IMR-90 (cell line): ENCODE measurements at regions not wholly inside any gene's neighbourhood (a gene's known extent, or its start where the extent isn't known, plus 50 kb on each side); places are given as distances from the start of the nearest gene placed in this dataset.

ENCODE experiments used
- ATAC-seq: fragments of 200-7000 bp; cut with Tn5 transposase; 2 replicates; pipeline ENCODE4 v1.9.1; 2020; ENCODE audit warnings: low read depth, mild to moderate bottlenecking, moderate library complexity
- BruUV-seq: library from RNA; stranded (reverse); fragments of 400-500 nt; replicated peaks from 2 replicates; lab custom pipeline; 2021; lab: Mats Ljungman, UMichigan
- CTCF ChIA-PET: fragments of 300-600 bp; formaldehyde crosslinking; extraction: SDS; loops from one replicate; lab custom pipeline; 2021; ENCODE audit warnings: antibody characterized with exemption; lab: Yijun Ruan, JAX
- POLR2A ChIA-PET: fragments of 300-600 bp; sonication (Branson Sonifier 250); formaldehyde crosslinking; loops from one replicate; lab custom pipeline; 2022; ENCODE audit warnings: antibody characterized with exemption; ENCODE audit not compliant: unreplicated experiment; lab: Charles Lee
- DNase-seq: peaks from one replicate; pipeline ENCODE4 v3.0.0; 2013
- H2AFZ ChIP-seq: replicated peaks from 2 replicates; pipeline ENCODE3; 2013; ENCODE audit warnings: low read length, mild to moderate bottlenecking; ENCODE audit not compliant: poor library complexity
- H2AK5ac ChIP-seq: 2 replicates; pipeline ENCODE4 v1.6.1; 2013; ENCODE audit warnings: low read depth, low read length, inconsistent platforms
- H2AK9ac ChIP-seq: replicated peaks from 2 replicates; pipeline ENCODE3; 2013; ENCODE audit warnings: mild to moderate bottlenecking, low read depth, low read length, moderate library complexity; ENCODE audit not compliant: poor library complexity
- H2BK120ac ChIP-seq: 2 replicates; pipeline ENCODE4 v1.6.1; 2013; ENCODE audit warnings: low read depth, low read length, inconsistent platforms
- H2BK15ac ChIP-seq: 3 replicates; pipeline ENCODE4 v1.6.1; 2013; ENCODE audit warnings: low read depth, low read length, inconsistent platforms
- H2BK20ac ChIP-seq: 2 replicates; pipeline ENCODE4 v1.6.1; 2013; ENCODE audit warnings: low read depth, mild to moderate bottlenecking, inconsistent platforms, low read length, moderate library complexity
- H2BK5ac ChIP-seq: 2 replicates; pipeline ENCODE4 v1.6.1; 2013; ENCODE audit warnings: mild to moderate bottlenecking, low read depth, low read length, inconsistent platforms; ENCODE audit not compliant: poor library complexity, severe bottlenecking
- H3K14ac ChIP-seq: replicated peaks from 2 replicates; pipeline ENCODE4 v1.6.1; 2013; ENCODE audit warnings: low read depth, low read length, inconsistent platforms
- H3K18ac ChIP-seq: 2 replicates; pipeline ENCODE4 v1.6.1; 2013; ENCODE audit warnings: low read depth, low read length, control low read depth
- H3K23ac ChIP-seq: 2 replicates; pipeline ENCODE4 v1.6.1; 2013; ENCODE audit warnings: low read depth, low read length, inconsistent platforms
- H3K27ac ChIP-seq: 2 replicates; pipeline ENCODE4 v1.5.1; 2013; ENCODE audit warnings: mild to moderate bottlenecking, control low read depth, low read length; ENCODE audit not compliant: insufficient read depth
- H3K27me3 ChIP-seq: 2 replicates; pipeline ENCODE4 v1.6.1; 2013; ENCODE audit warnings: low read length; ENCODE audit not compliant: control insufficient read depth, insufficient read depth
- H3K36me3 ChIP-seq: 2 replicates; pipeline ENCODE4 v1.6.1; 2013; ENCODE audit warnings: low read length, mixed read lengths; ENCODE audit not compliant: control insufficient read depth, insufficient read depth
- H3K4ac ChIP-seq: 2 replicates; pipeline ENCODE4 v1.6.1; 2013; ENCODE audit warnings: low read depth, low read length, inconsistent platforms
- H3K4me1 ChIP-seq: 2 replicates; pipeline ENCODE4 v1.6.1; 2013; ENCODE audit warnings: low read length, mixed read lengths; ENCODE audit not compliant: control insufficient read depth, insufficient read depth
- H3K4me2 ChIP-seq: 2 replicates; pipeline ENCODE4 v1.6.1; 2013; ENCODE audit warnings: low read depth, mild to moderate bottlenecking, control low read depth, low read length, moderate library complexity
- H3K4me3 ChIP-seq: 2 replicates; pipeline ENCODE4 v1.5.1; 2013; ENCODE audit warnings: low read depth, mild to moderate bottlenecking, control low read depth, low read length, moderate library complexity; ENCODE audit not compliant: insufficient read depth
- H3K56ac ChIP-seq: 2 replicates; pipeline ENCODE4 v1.6.1; 2013; ENCODE audit warnings: low read length, inconsistent platforms; ENCODE audit not compliant: insufficient read depth; ENCODE audit errors: extremely low read depth
- H3K79me1 ChIP-seq, 2 experiments: 2 replicates each; pipeline ENCODE4 v1.6.1; 2013; ENCODE audit warnings: low read length in 2 of 2, inconsistent platforms in 1 of 2, low read depth in 1 of 2
- H3K9ac ChIP-seq: 2 replicates; pipeline ENCODE4 v1.6.1; 2013; ENCODE audit warnings: low read depth, low read length, control low read depth
- H3K9me1 ChIP-seq: 2 replicates; pipeline ENCODE4 v1.6.1; 2013; ENCODE audit warnings: low read length, inconsistent platforms; ENCODE audit not compliant: insufficient read depth
- H3K9me3 ChIP-seq: 2 replicates; pipeline ENCODE4 v1.6.1; 2013; ENCODE audit warnings: low read length; ENCODE audit not compliant: control insufficient read depth, insufficient read depth
- H4K20me1 ChIP-seq: 2 replicates; pipeline ENCODE4 v1.6.1; 2013; ENCODE audit warnings: low read length, inconsistent platforms; ENCODE audit not compliant: insufficient read depth
- H4K5ac ChIP-seq: 2 replicates; pipeline ENCODE4 v1.6.1; 2013; ENCODE audit warnings: mild to moderate bottlenecking, low read depth, low read length, control low read depth
- H4K8ac ChIP-seq, 2 experiments: 2 replicates each; pipeline ENCODE4 v1.6.1; 2013; ENCODE audit warnings: low read depth in 2 of 2, low read length in 2 of 2, control low read depth in 1 of 2, inconsistent platforms in 1 of 2
- H4K91ac ChIP-seq: 2 replicates; pipeline ENCODE4 v1.6.1; 2013; ENCODE audit warnings: low read depth, low read length, inconsistent platforms; ENCODE audit not compliant: insufficient read depth
- BHLHE40 ChIP-seq: fragments of 150-350 bp; IDR thresholded peaks from 2 replicates; pipeline ENCODE4 v1.6.1; 2016; ENCODE audit warnings: mild to moderate bottlenecking, low read depth, low read length
- CEBPB ChIP-seq: IDR thresholded peaks from 2 replicates; pipeline ENCODE4 v1.6.1; 2012; ENCODE audit warnings: low read depth, low read length, improper control_type of control experiment
- CHD1 ChIP-seq: IDR thresholded peaks from 2 replicates; pipeline ENCODE4 v1.6.1; 2012; ENCODE audit warnings: low read depth, low read length, improper control_type of control experiment
- ELK1 ChIP-seq: fragments of 150-350 bp; IDR thresholded peaks from 2 replicates; pipeline ENCODE4 v1.6.1; 2016; ENCODE audit warnings: low read depth, mild to moderate bottlenecking, low read length, moderate library complexity, borderline replicate concordance
- MAFK ChIP-seq: IDR thresholded peaks from 2 replicates; pipeline ENCODE4 v1.6.1; 2012; ENCODE audit warnings: low read depth, low read length, improper control_type of control experiment
- MAZ ChIP-seq: IDR thresholded peaks from 2 replicates; pipeline ENCODE4 v1.6.1; 2012; ENCODE audit warnings: low read depth, mild to moderate bottlenecking, low read length, improper control_type of control experiment, moderate library complexity, borderline replicate concordance
- MXI1 ChIP-seq: IDR thresholded peaks from 2 replicates; pipeline ENCODE4 v1.6.1; 2012; ENCODE audit warnings: low read depth, mild to moderate bottlenecking, low read length, moderate library complexity, borderline replicate concordance
- NFE2L2 ChIP-seq: fragments of 150-350 bp; IDR thresholded peaks from 2 replicates; pipeline ENCODE4 v1.6.1; 2016; ENCODE audit warnings: low read depth, mild to moderate bottlenecking, low read length
- POLR2A ChIP-seq: IDR thresholded peaks from 2 replicates; pipeline ENCODE4 v1.6.1; 2012; ENCODE audit warnings: mild to moderate bottlenecking, low read depth, low read length
- RCOR1 ChIP-seq: IDR thresholded peaks from 2 replicates; pipeline ENCODE4 v1.6.1; 2012; ENCODE audit warnings: mild to moderate bottlenecking, low read length, improper control_type of control experiment; ENCODE audit not compliant: insufficient replicate concordance
- RFX5 ChIP-seq: IDR thresholded peaks from 2 replicates; pipeline ENCODE4 v1.8.0; 2012; ENCODE audit warnings: low read depth, mild to moderate bottlenecking, low read length, moderate library complexity
- USF2 ChIP-seq: fragments of 150-350 bp; IDR thresholded peaks from 2 replicates; pipeline ENCODE4 v1.6.1; 2017; ENCODE audit warnings: mild to moderate bottlenecking, antibody characterized with exemption, low read length, low read depth
- WGBS, 2 experiments: methylation state at CpG; one replicate each; pipeline versions ENCODE4 v1.1.5 to v1.1.7; 2013; ENCODE audit warnings: missing lambda C conversion rate in 2 of 2; ENCODE audit not compliant: insufficient read length in 1 of 2; ENCODE audit errors: extremely low coverage in 2 of 2; 5-methylcytosine and 5-hydroxymethylcytosine counted together
- dilution Hi-C: fragments of 300-500 bp; cut with HindIII; formaldehyde crosslinking; loops from one replicate; pipeline ENCODE4 v1.14.3; 2018; ENCODE audit warnings: low sequenced_read_pairs; ENCODE audit not compliant: unreplicated experiment
- in situ Hi-C: fragments of 300-500 bp; cut with MboI; formaldehyde crosslinking; loops from 3 replicates; pipeline ENCODE4 v1.14.3; 2019; ENCODE audit warnings: low sequenced_read_pairs, inconsistent platforms, mixed read lengths
- intact Hi-C: fragments of 100-400 bp; cut with micrococcal nuclease; formaldehyde crosslinking; loops from 2 replicates; pipeline ENCODE4 v1.10.0; 2022
- TF ChIP-seq, protein P1 (sequence below): conservative IDR thresholded peaks from 2 replicates; pipeline ENCODE4 v1.5.1; 2012; ENCODE audit warnings: mild to moderate bottlenecking, low read depth, low read length, improper control_type of control experiment

DNA sequence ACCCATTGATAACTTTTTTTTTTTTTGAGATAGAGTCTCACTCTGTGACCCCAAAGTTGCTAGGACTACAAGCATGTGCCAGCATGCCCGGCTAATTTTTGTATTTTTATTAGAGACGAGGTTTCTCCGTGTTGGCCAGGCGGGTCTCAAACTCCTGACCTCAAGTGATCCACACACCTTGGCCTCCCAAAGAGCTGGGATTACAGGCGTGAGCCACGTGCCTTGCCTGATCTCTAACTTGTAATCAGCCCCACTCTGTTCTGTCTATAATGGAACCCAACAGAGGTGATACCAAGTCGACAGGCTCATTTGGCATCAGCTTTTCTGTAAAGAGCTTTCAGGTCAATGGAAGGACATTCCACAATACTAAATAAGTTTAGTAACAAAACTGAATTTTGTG is 99.4 kb downstream of the HFE start:
- H3K4ac ChIP-seq = no peak overlapping the region
- POLR2A ChIA-PET = interaction anchor here (0.5 kb wide), 1 partner anchor 13 kb away, joined by 3 read pairs; a partner anchor contains a TSS
- CTCF ChIA-PET = no interaction called here

More for the DNA sequence above, 99.4 kb downstream of the HFE start:
- dilution Hi-C loops (no loop called here), intact Hi-C loops (no loop called here), in situ Hi-C loops (loop anchor here (25.0 kb wide), 1 partner anchor 951 kb away; a partner anchor contains a TSS)
- Histone ChIP-seq H3K27ac (no peak overlapping the region), H2AFZ (no peak overlapping the region), H2AK5ac (no peak overlapping the region), H3K18ac (no peak overlapping the region), H3K23ac (no peak overlapping the region), H2AK9ac (no peak overlapping the region), H3K9me1 (0 out of 2 replicates have a peak, but pooled peaks cover 5% of the 10 kb centered on the region), H4K91ac (no peak overlapping the region), H4K8ac (no peak overlapping the region), H3K9me3 (no peaks in the 10 kb centered on the region), H3K79me1 (no peaks in the 10 kb centered on the region), H3K9ac (no peak overlapping the region), H2BK20ac (no peak overlapping the region), H2BK15ac (no peak overlapping the region), H4K20me1 (no peaks in the 10 kb centered on the region), H4K5ac (no peak overlapping the region), H2BK5ac (no peak overlapping the region), H2BK120ac (no peak overlapping the region), H3K4me2 (no peak overlapping the region), H3K36me3 (no peaks in the 10 kb centered on the region), H3K14ac (no peak overlapping the region), H3K4me1 (no peaks in the 10 kb centered on the region; the same call in 1 of the 2 replicates), H3K27me3 (no peaks in the 10 kb centered on the region), H3K56ac (no peak overlapping the region), H3K4me3 (no peak overlapping the region)
- ATAC-seq (no peak), DNase-seq (no peak)
- 100% methylated on average over 6 of the region's 7 CpGs; no CpG with 5 or more reads in 1 of the 2 experiments for WGBS, 2 experiments
- no TSS peak for BruUV-seq
- TF ChIP-seq ELK1 (no peak), MAZ (no peak), CHD1 (no peak), RFX5 (no peak), BHLHE40 (no peak), CEBPB (no peak), RCOR1 (no peak), USF2 (no peak), NFE2L2 (no peak), POLR2A (no peak), MAFK (no peak), MXI1 (no peak)
- TF ChIP-seq, protein P1, sequence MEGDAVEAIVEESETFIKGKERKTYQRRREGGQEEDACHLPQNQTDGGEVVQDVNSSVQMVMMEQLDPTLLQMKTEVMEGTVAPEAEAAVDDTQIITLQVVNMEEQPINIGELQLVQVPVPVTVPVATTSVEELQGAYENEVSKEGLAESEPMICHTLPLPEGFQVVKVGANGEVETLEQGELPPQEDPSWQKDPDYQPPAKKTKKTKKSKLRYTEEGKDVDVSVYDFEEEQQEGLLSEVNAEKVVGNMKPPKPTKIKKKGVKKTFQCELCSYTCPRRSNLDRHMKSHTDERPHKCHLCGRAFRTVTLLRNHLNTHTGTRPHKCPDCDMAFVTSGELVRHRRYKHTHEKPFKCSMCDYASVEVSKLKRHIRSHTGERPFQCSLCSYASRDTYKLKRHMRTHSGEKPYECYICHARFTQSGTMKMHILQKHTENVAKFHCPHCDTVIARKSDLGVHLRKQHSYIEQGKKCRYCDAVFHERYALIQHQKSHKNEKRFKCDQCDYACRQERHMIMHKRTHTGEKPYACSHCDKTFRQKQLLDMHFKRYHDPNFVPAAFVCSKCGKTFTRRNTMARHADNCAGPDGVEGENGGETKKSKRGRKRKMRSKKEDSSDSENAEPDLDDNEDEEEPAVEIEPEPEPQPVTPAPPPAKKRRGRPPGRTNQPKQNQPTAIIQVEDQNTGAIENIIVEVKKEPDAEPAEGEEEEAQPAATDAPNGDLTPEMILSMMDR = no peak
